GM12872 (cell line): ENCODE measurements at regions not wholly inside any gene's neighbourhood (a gene's known extent, or its start where the extent isn't known, plus 50 kb on each side); places are given as distances from the start of the nearest gene placed in this dataset.

ENCODE experiments used
- CTCF ChIP-seq: IDR thresholded peaks from 3 replicates; pipeline ENCODE4 v1.5.1; 2011; ENCODE audit warnings: low read depth, mild to moderate bottlenecking, low read length, moderate library complexity; ENCODE audit not compliant: insufficient read depth

DNA sequence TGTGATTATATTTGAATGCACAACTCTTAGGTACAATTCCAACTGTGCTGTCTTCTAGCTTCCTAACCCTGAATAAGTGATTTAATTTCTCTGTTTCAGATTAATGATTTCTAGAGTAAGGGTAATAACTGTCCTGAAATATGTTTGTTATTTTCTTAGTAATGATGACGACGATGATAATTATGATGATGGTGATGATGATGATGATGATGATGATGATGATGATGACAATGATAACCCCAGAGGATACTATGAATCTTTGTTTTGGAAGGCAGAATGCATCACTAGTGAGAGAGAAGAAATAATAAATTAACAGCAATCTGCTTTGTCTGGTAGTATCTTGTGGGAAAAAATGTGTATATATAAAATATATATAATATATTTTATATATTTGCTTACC, 317.1 kb upstream of the CDH8 start:
- TF ChIP-seq CTCF: no peak

GRCh38 chr16:62342216-62342615, 306.0 kb upstream of the CDH8 start:
- no peak for TF ChIP-seq CTCF

- TF ChIP-seq CTCF: no peak
These were observed 299.1 kb upstream of the CDH8 start for GRCh38 chr16:62335356-62335755.

- TF ChIP-seq CTCF: no peak
These were observed 285.4 kb upstream of the CDH8 start for GRCh38 chr16:62321606-62322005.

- no peak for TF ChIP-seq CTCF
These were observed 262.4 kb upstream of the CDH8 start for GRCh38 chr16:62298600-62298999.

DNA sequence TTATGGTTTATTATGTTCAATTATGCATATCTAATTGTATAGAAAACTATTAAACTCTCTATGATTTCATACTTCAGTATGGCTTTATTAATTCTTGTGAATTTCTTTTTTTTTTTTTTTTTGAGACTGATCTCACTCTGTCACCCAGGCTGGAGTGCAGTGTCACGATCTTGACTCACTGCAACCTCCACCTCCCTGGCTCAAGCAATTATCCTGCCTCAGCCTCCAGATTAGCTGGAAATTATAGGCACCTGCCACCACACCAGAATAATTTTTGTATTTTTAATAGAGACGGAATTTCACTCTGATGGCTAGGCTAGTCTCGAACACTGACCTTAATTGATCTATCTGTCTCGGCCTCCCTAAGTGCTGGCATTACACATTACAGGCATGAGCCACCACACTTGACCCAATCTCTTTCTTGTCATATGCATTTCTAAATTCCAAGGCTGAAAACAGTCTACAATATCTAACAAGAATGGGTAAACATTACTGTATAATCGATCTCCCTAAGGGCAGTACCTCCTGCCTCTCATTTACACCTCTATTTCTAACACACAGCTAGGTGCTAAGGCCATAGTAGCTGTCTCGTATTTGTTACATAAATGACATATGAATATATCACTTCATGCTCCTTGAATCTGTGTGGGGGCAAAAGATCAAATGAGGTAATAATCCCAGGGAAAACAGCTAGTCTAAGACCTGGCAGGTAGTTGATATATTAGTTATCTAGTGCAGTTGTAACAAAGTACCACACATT, 258.2 kb upstream of the CDH8 start:
- no peak for TF ChIP-seq CTCF

GRCh38 chr16:62288990-62289629, 252.9 kb upstream of the CDH8 start:
- no peak for TF ChIP-seq CTCF
